ENCODE measurements at regions not wholly inside any gene's neighbourhood (a gene's known extent, or its start where the extent isn't known, plus 50 kb on each side); places are given as distances from the start of the nearest gene placed in this dataset.

- no peak overlapping the region for H3K4me3 ChIP-seq (ENCODE audit: low read length)
- no peak overlapping the region for H3K27ac ChIP-seq (ENCODE audit: low read length)
- H3K4me1 ChIP-seq (ENCODE audit: control insufficient read depth, low read depth, low read length): no peaks in the 10 kb centered on the region
- no peaks in the 10 kb centered on the region for H3K9me3 ChIP-seq (ENCODE audit: control insufficient read depth, low read depth, low read length)
- no peaks in the 10 kb centered on the region for H3K36me3 ChIP-seq (ENCODE audit: control insufficient read depth, low read depth, low read length)
- H3K9ac ChIP-seq (ENCODE audit: low read length): no peak overlapping the region
- no peaks in the 10 kb centered on the region for H3K27me3 ChIP-seq (ENCODE audit: control insufficient read depth, insufficient read depth, low read length)
Measured at GRCh38 chr15:38961931-38962330, 397.3 kb upstream of the RASGRP1 start.

DNA sequence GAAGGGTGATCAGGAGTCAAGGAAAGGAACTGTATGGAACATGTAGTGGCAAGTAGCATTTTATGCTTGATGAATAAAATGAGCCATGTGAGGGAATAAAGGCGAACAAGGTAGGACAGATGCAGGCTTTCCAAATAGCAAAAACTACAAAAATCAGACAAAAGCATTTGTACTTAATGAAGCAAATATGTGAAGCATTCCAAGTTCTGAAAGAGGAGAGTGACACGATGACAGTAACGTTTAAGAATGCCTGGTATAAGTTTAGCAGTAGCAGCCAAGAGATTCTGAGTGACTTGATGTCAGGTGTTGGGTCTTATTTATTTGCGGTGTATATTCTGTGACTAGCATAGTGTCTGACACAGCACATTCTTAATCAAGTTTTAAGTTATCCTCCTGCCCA is 408.2 kb upstream of the RASGRP1 start:
- Histone ChIP-seq H3K4me3 (ENCODE audit: low read length) (no peak overlapping the region), H3K9ac (ENCODE audit: low read length) (no peak overlapping the region), H3K4me1 (ENCODE audit: control insufficient read depth, low read depth, low read length) (no peaks in the 10 kb centered on the region), H3K27ac (ENCODE audit: low read length) (no peak overlapping the region), H3K36me3 (ENCODE audit: control insufficient read depth, low read depth, low read length) (no peaks in the 10 kb centered on the region), H3K9me3 (ENCODE audit: control insufficient read depth, low read depth, low read length) (no peaks in the 10 kb centered on the region), H3K27me3 (ENCODE audit: control insufficient read depth, insufficient read depth, low read length) (no peaks in the 10 kb centered on the region)

- Histone ChIP-seq H3K9me3 (ENCODE audit: control insufficient read depth, low read depth, low read length) (peaks cover 5% of the 10 kb centered on the region), H3K27ac (ENCODE audit: low read length) (no peak overlapping the region), H3K27me3 (ENCODE audit: control insufficient read depth, insufficient read depth, low read length) (no peaks in the 10 kb centered on the region), H3K9ac (ENCODE audit: low read length) (no peak overlapping the region), H3K4me1 (ENCODE audit: control insufficient read depth, low read depth, low read length) (no peaks in the 10 kb centered on the region), H3K4me3 (ENCODE audit: low read length) (no peak overlapping the region), H3K36me3 (ENCODE audit: control insufficient read depth, low read depth, low read length) (no peaks in the 10 kb centered on the region)
Measured at GRCh38 chr15:38975282-38975990, 410.8 kb upstream of the RASGRP1 start.

DNA sequence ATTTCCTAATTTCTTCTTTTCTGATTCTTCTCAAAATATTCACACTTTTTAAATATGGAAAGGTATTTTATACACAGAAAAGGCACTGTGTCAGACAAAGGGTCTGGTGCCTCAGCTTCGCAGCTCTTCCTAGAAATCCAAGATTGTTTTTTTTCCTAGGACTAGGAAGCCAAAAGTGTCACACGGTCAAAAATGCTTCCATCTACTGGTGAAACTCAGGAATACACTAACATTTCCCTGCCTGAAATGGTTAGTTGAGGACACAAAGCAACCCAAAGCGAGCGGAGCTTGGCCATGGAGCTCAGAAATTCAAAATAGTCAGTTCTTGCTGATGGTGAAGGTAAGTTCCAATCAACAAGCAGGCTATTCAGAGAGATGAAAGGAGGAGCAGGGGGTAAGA is 426.5 kb upstream of the RASGRP1 start:
- Histone ChIP-seq H3K36me3 (ENCODE audit: control insufficient read depth, low read depth, low read length) (no peaks in the 10 kb centered on the region), H3K4me1 (ENCODE audit: control insufficient read depth, low read depth, low read length) (no peaks in the 10 kb centered on the region), H3K27me3 (ENCODE audit: control insufficient read depth, insufficient read depth, low read length) (no peaks in the 10 kb centered on the region), H3K4me3 (ENCODE audit: low read length) (no peak overlapping the region), H3K9ac (ENCODE audit: low read length) (no peak overlapping the region), H3K9me3 (ENCODE audit: control insufficient read depth, low read depth, low read length) (no peaks in the 10 kb centered on the region), H3K27ac (ENCODE audit: low read length) (no peak overlapping the region)

DNA sequence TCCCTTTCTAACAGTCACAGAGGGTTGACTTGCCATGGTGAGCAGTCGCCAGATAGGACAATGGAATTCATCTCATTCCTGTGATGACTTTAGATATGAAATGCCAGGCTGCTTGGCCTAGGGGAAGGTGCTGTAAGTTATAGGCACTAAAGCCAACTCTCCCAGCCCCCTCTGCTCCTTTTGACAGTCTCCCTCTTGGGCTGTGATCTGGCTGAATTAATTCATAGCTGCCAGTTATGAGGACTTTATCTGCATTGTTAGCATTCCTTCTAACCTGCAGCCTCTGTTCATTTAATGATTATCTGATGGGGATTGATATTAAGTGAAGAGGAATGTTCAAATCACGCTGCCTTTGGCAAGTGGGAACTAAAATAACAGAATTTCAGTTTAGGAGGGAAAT is 427.1 kb upstream of the RASGRP1 start:
- Histone ChIP-seq H3K27me3 (ENCODE audit: control insufficient read depth, insufficient read depth, low read length) (no peaks in the 10 kb centered on the region), H3K27ac (ENCODE audit: low read length) (no peak overlapping the region), H3K9ac (ENCODE audit: low read length) (no peak overlapping the region), H3K9me3 (ENCODE audit: control insufficient read depth, low read depth, low read length) (no peaks in the 10 kb centered on the region), H3K4me3 (ENCODE audit: low read length) (no peak overlapping the region), H3K4me1 (ENCODE audit: control insufficient read depth, low read depth, low read length) (no peaks in the 10 kb centered on the region), H3K36me3 (ENCODE audit: control insufficient read depth, low read depth, low read length) (no peaks in the 10 kb centered on the region)

DNA sequence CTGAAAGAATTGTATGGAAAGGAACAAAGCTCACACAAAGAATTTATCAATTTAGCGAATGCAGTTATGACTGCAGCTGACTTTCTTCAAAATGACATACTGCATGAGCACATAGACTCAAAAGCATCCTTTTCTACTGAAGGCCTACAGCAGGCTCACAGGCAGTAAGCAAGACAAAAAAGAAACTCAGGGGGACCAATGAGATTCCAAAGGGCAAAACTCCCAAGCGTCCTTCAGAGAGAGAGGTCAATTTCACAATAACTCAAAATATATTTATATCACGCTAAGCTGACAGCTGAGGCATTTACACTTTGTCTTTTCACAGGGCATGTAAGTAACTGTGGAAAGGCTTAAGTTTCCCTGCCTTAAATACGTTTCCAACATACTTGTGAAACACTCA is 427.9 kb upstream of the RASGRP1 start:
- H3K9me3 ChIP-seq (ENCODE audit: control insufficient read depth, low read depth, low read length): no peaks in the 10 kb centered on the region
- no peak overlapping the region for H3K27ac ChIP-seq (ENCODE audit: low read length)
- H3K9ac ChIP-seq (ENCODE audit: low read length): no peak overlapping the region
- H3K4me1 ChIP-seq (ENCODE audit: control insufficient read depth, low read depth, low read length): no peaks in the 10 kb centered on the region
- no peak overlapping the region for H3K4me3 ChIP-seq (ENCODE audit: low read length)
- no peaks in the 10 kb centered on the region for H3K27me3 ChIP-seq (ENCODE audit: control insufficient read depth, insufficient read depth, low read length)
- no peaks in the 10 kb centered on the region for H3K36me3 ChIP-seq (ENCODE audit: control insufficient read depth, low read depth, low read length)

- no peak overlapping the region for H3K9ac ChIP-seq (ENCODE audit: low read length)
- H3K27ac ChIP-seq (ENCODE audit: low read length): no peak overlapping the region
- no peak overlapping the region for H3K4me3 ChIP-seq (ENCODE audit: low read length)
- no peaks in the 10 kb centered on the region for H3K9me3 ChIP-seq (ENCODE audit: control insufficient read depth, low read depth, low read length)
- H3K27me3 ChIP-seq (ENCODE audit: control insufficient read depth, insufficient read depth, low read length): no peaks in the 10 kb centered on the region
- H3K36me3 ChIP-seq (ENCODE audit: control insufficient read depth, low read depth, low read length): no peaks in the 10 kb centered on the region
- no peaks in the 10 kb centered on the region for H3K4me1 ChIP-seq (ENCODE audit: control insufficient read depth, low read depth, low read length)
Measured at GRCh38 chr15:38992930-38993329, 428.3 kb upstream of the RASGRP1 start.

DNA sequence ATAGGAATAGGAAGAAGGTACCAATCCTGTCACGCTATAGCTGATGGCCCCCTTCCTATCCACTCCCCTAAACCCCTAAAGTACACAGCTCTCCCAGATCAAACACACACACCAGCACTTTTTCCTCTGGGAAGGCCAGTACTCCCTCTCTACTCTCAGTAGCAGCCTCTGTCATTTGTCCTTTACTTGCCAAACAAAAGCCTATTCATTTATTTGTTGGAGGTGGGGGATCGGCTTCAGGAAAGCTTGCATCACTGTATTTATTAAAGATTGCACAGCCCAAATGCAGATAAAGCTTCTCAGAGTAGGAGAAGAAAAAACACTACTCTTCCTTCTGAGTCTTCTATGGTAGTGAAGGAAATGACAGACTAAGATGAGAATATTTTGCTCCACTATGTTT is 429.7 kb upstream of the RASGRP1 start:
- no peaks in the 10 kb centered on the region for H3K36me3 ChIP-seq (ENCODE audit: control insufficient read depth, low read depth, low read length)
- H3K27ac ChIP-seq (ENCODE audit: low read length): no peak overlapping the region
- H3K4me3 ChIP-seq (ENCODE audit: low read length): no peak overlapping the region
- no peaks in the 10 kb centered on the region for H3K4me1 ChIP-seq (ENCODE audit: control insufficient read depth, low read depth, low read length)
- no peaks in the 10 kb centered on the region for H3K27me3 ChIP-seq (ENCODE audit: control insufficient read depth, insufficient read depth, low read length)
- H3K9ac ChIP-seq (ENCODE audit: low read length): no peak overlapping the region
- H3K9me3 ChIP-seq (ENCODE audit: control insufficient read depth, low read depth, low read length): no peaks in the 10 kb centered on the region

- Histone ChIP-seq H3K27ac (ENCODE audit: low read length) (no peak overlapping the region), H3K9ac (ENCODE audit: low read length) (no peak overlapping the region), H3K4me1 (ENCODE audit: control insufficient read depth, low read depth, low read length) (no peaks in the 10 kb centered on the region), H3K9me3 (ENCODE audit: control insufficient read depth, low read depth, low read length) (no peaks in the 10 kb centered on the region), H3K27me3 (ENCODE audit: control insufficient read depth, insufficient read depth, low read length) (no peaks in the 10 kb centered on the region), H3K36me3 (ENCODE audit: control insufficient read depth, low read depth, low read length) (no peaks in the 10 kb centered on the region), H3K4me3 (ENCODE audit: low read length) (no peak overlapping the region)
Measured at GRCh38 chr15:38996111-38996631, 431.6 kb upstream of the RASGRP1 start.

DNA sequence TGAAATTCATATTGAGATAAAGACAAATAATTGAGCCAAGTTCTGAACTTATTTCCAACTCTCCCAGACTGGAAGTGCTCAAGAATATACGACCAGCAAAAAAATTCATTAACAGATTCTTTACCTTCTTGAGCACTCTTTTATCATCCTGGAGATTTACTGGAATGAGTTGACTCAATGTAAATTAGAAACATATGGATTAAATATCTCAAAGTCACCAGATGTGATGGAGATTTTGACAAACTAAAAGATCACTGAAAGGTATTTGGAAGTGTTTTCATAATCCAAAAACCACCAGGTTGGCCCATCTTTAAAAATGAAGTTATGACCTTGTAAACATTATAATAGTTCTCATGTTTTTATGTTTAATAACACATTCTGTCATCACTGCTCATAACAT is 433.2 kb upstream of the RASGRP1 start:
- Histone ChIP-seq H3K27ac (ENCODE audit: low read length) (no peak overlapping the region), H3K9ac (ENCODE audit: low read length) (no peak overlapping the region), H3K27me3 (ENCODE audit: control insufficient read depth, insufficient read depth, low read length) (no peaks in the 10 kb centered on the region), H3K9me3 (ENCODE audit: control insufficient read depth, low read depth, low read length) (no peaks in the 10 kb centered on the region), H3K4me1 (ENCODE audit: control insufficient read depth, low read depth, low read length) (no peaks in the 10 kb centered on the region), H3K4me3 (ENCODE audit: low read length) (no peak overlapping the region), H3K36me3 (ENCODE audit: control insufficient read depth, low read depth, low read length) (no peaks in the 10 kb centered on the region)

- Histone ChIP-seq H3K9me3 (ENCODE audit: control insufficient read depth, low read depth, low read length) (no peaks in the 10 kb centered on the region), H3K27ac (ENCODE audit: low read length) (no peak overlapping the region), H3K4me3 (ENCODE audit: low read length) (no peak overlapping the region), H3K9ac (ENCODE audit: low read length) (no peak overlapping the region), H3K27me3 (ENCODE audit: control insufficient read depth, insufficient read depth, low read length) (no peaks in the 10 kb centered on the region), H3K4me1 (ENCODE audit: control insufficient read depth, low read depth, low read length) (no peaks in the 10 kb centered on the region), H3K36me3 (ENCODE audit: control insufficient read depth, low read depth, low read length) (no peaks in the 10 kb centered on the region)
Measured at GRCh38 chr15:39000008-39000734, 435.6 kb upstream of the RASGRP1 start.

DNA sequence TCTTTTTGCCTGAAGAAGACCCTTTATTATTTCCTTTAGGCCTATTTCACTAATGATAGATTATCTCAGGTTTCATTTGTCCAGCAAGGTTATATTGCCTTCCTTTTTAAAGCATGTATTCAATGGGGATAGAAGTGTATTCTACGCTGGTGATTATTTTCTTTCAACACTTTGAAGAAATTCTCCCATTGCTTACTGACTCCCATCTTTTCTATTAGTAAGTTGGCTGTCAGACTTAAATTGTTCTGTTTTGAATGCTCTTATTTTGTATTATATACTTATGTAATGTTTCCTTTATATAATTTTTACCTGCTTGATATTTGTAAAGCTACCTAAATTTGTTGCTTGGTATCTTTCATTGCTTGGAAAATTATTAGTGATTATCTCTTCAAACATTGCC is 445.1 kb upstream of the RASGRP1 start:
- H3K9me3 ChIP-seq (ENCODE audit: control insufficient read depth, low read depth, low read length): peaks cover 7% of the 10 kb centered on the region
- H3K36me3 ChIP-seq (ENCODE audit: control insufficient read depth, low read depth, low read length): no peaks in the 10 kb centered on the region
- no peak overlapping the region for H3K4me3 ChIP-seq (ENCODE audit: low read length)
- H3K9ac ChIP-seq (ENCODE audit: low read length): no peak overlapping the region
- H3K4me1 ChIP-seq (ENCODE audit: control insufficient read depth, low read depth, low read length): no peaks in the 10 kb centered on the region
- H3K27ac ChIP-seq (ENCODE audit: low read length): no peak overlapping the region
- no peaks in the 10 kb centered on the region for H3K27me3 ChIP-seq (ENCODE audit: control insufficient read depth, insufficient read depth, low read length)
